ENCODE measurements at regions not wholly inside any gene's neighbourhood (a gene's known extent, or its start where the extent isn't known, plus 50 kb on each side); places are given as distances from the start of the nearest gene placed in this dataset.
"Not testable (repeated sequence)": the region's sequence is repeated elsewhere in the genome, so short reads cannot be mapped to it uniquely, and the experiment has no call there.

GRCh38 chr12:14214495-14214894 is 151.0 kb upstream of the ATF7IP start:
- no peak for FAIRE-seq

GRCh38 chr12:14215949-14216348 is 149.5 kb upstream of the ATF7IP start:
- not testable (repeated sequence) for FAIRE-seq

GRCh38 chr12:14216405-14217294 is 148.8 kb upstream of the ATF7IP start:
- FAIRE-seq, result no peak

DNA sequence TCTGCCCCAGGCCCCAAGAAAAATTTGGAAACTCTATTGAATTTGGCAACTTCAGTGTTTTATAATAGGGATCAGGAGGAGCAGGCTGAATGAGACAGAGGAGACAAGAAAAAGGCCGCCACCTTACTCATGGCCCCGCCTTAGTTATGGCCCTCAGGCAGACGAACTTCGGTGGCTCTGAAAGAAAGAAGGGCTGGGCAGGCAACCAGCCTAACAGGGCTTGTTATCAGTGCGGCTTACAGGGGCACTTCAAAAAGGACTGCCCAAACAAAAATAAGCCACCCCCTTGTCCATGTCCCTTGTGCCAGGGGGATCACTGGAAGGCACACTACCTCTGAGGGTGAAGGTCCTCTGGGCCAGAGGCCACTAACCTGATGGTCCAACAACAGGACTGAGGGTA is 146.3 kb upstream of the ATF7IP start:
- no peak for FAIRE-seq

- FAIRE-seq, result not testable (repeated sequence)
Observed at GRCh38 chr12:14219670-14220069, 145.8 kb upstream of the ATF7IP start.

DNA sequence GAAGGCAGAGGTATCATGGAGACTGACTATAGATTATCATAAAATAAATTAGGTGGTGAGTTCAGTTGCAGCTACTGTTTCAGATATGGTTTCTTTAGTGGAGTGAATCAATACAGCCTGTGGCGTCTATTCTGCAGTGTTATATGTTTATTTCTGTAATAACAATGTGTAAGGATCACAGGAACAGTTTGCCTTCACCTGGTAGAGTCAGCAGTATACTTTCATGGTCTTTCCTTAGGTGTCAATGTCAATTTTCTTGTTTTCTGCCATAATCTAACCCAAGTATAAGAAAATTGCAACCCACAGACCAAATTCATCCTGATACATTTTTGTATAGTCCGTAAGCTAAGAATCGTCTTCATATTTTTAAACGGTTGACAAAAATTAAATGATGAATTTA is 140.4 kb upstream of the ATF7IP start:
- no peak for FAIRE-seq

GRCh38 chr12:14235176-14235575 is 130.3 kb upstream of the ATF7IP start:
- not testable (repeated sequence) for FAIRE-seq

DNA sequence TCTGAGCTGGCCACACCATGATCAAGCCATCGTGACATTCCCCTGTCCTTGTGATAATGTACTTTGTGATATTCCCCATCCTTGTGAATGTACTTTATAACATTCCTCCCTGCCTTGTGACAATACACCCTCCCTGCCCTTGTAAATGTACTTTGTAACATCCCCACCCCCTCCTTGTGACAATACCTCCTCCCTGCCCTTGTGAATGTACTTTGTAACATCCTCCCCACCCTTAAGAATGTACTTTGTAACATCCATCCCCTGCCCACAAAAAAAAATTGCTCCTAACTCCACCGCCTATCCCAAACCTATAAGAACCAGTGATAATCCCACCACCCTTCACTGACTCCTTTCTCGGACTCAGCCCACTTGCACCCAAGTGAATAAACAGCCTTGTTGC is 128.8 kb upstream of the ATF7IP start:
- FAIRE-seq, result not testable (repeated sequence)

GRCh38 chr12:14238221-14238792 is 127.2 kb upstream of the ATF7IP start:
- peak; percentile 98 for FAIRE-seq

- no peak for FAIRE-seq
Observed at GRCh38 chr12:14239350-14239934, 126.0 kb upstream of the ATF7IP start.

DNA sequence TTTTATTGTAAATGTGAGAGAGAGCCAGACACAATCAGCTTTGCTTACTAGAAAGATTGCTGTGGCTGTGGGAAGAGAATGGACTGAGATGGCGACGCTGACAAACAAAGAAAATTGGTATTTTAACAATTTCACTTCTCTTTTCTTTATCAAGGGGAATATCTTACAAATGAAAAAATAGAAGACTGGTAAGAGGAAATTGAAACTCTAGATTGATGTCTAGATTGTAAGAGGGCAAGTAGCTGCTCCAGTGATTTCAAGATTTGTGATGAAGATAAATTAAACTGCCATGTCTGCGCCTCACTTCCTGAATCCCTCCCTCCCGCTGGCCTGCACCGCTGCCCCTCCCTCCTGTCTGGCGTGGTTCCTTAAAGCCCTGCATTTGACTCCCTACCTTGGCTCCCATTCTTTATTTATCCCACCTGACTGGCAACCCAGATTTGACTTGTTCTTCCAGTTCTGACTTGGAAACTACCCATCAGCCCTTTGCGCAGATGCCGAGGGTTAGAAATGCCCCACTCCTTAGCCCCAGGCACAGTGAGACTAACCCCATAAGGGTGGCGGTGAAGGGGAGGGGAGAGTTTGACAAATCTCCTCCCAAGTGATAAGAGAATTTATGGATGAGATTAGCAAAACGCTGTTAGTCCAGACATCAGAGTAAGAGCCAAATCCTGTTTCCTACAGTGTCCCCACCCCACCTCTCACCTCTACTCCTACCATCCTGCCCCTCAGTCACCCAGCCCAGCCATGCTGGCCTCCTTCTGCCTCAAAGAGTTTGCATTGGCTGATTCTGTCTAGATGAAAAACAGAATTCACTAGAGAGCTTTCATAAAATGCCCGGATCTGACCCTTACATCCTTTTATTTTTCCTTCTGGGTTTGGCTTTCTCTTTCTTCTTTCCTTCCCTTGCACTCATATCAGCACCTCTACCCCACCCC is 125.3 kb upstream of the ATF7IP start:
- FAIRE-seq, result no peak

GRCh38 chr12:14240873-14241220 is 124.6 kb upstream of the ATF7IP start:
- no peak for FAIRE-seq

- not testable (repeated sequence) for FAIRE-seq
Observed at GRCh38 chr12:14242825-14243224, 122.7 kb upstream of the ATF7IP start.

GRCh38 chr12:14243941-14244340 is 121.5 kb upstream of the ATF7IP start:
- FAIRE-seq, result no peak

- FAIRE-seq, result no peak
Observed at GRCh38 chr12:14244876-14245669, 120.4 kb upstream of the ATF7IP start.

GRCh38 chr12:14247166-14247565 is 118.3 kb upstream of the ATF7IP start:
- no peak for FAIRE-seq

GRCh38 chr12:14249368-14249767 is 116.1 kb upstream of the ATF7IP start:
- no peak for FAIRE-seq

DNA sequence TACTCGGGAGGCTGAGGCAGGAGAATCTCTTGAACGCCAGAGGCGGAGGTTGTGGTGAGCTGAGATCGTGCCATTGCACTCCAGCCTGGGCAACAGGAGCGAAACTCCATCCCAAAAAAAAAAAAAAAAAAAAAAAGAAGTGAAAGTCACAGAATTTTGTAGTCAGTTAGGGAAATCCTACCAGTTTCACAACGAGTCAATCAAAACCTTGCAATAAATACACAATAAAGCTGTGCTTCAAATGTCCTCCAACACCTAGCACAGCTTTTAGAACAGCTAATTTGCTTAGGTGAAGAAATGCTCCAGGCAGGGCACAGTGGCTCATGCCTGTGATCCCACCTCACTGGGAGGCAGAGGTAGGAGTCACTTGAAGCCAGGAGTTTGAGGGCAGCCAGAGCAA is 112.8 kb upstream of the ATF7IP start:
- FAIRE-seq, result no peak

DNA sequence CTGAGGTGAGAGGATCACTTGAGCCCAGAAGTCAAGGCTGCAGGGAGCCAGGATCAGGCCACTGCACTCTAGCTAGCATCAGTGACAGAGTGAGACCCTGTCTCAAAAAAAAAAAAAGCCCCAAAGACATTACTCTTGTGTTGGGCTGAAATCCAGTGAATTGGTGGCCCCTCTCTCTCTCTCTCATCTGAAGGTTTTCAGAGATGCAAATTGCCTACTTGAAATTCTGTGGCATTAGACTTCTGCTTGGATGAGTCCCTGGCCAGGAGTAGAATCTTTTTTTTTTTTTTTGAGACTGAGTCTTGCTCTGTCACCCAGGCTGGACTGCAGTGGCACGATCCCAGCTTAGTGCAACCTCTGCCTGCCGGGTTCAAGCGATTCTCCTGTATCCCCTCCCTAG is 112.0 kb upstream of the ATF7IP start:
- FAIRE-seq, result no peak

DNA sequence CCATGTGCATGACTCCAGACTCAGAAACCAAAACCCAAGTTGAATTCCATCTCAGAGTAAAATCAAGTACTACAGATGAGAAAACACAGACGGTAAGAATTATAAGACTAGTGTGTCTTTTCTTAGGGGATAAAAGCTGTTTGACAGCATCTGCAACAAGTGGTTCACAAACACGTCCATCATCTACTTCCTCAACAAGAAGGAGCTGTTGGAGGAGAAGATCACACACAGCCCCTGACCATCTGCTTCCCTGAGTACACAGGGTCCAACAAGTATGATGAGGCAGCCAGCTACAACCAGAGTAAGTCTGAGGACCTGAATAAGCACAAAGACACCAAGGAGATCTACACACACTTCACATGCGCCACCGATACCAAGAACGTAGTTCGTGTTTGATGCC is 110.7 kb upstream of the ATF7IP start:
- FAIRE-seq, result no peak

- no peak for FAIRE-seq
Observed at GRCh38 chr12:14256121-14256520, 109.4 kb upstream of the ATF7IP start.

DNA sequence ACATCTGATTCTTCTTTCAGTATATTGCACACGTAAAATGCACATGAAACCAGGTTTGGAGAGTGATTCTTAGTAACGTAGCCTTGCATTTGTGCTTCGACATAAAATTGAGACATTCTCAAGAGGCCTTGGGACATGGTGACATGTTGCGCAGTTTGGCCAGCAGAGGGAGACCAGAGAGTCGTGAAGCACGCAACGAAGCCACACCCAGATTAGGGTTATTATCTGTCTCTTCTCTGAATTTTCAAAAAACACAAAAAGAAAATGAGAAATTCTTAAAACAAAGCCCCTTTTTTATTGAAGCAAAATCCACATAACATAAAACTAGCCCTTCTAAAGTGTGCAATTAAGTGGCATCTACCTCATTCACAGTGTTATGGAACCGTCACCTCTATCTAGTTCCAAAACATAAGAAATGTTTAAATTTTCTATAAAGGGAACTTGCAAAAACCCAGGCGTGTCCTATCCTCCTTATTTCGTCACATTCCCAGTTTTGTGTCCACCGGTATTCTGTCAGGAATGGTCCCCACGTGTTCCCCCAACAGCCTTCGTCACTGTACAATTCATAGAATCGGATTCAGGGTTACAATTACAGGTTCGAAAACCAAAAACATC is 108.8 kb upstream of the ATF7IP start:
- no peak for FAIRE-seq
